Daoy (cell line): ENCODE measurements at regions not wholly inside any gene's neighbourhood (a gene's known extent, or its start where the extent isn't known, plus 50 kb on each side); places are given as distances from the start of the nearest gene placed in this dataset.

ENCODE experiments used
- DNase-seq: peaks from one replicate; pipeline ENCODE4 v3.0.0-alpha.2; 2015; ENCODE audit warnings: low read depth

- DNase-seq = no peak
These were observed 330.5 kb downstream of the FGF9 start for GRCh38 chr13:22001336-22001735.

GRCh38 chr13:22002893-22003292 lies 332.0 kb downstream of the FGF9 start:
- DNase-seq = no peak

DNA sequence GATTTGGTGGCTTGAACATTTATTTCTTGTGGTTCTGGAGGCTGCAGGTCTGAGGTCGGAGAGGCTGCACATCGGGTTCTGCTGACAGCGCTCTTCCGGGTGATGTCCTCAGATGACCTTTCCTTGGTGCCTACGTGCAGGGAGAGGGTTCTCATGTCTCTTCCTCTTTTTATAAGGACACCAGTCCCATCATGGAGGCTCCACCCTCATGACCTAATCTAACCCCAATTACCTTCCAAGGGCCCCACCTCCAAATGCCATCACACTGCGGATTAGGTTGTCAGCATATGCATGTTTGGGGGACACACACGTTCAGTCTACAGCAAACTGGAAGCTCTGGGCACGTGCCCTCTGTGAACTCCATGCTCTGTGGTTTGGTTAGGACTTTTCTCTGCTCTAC lies 338.6 kb downstream of the FGF9 start:
- DNase-seq = no peak

- no peak for DNase-seq
These were observed 339.1 kb downstream of the FGF9 start for GRCh38 chr13:22009937-22010336.

DNA sequence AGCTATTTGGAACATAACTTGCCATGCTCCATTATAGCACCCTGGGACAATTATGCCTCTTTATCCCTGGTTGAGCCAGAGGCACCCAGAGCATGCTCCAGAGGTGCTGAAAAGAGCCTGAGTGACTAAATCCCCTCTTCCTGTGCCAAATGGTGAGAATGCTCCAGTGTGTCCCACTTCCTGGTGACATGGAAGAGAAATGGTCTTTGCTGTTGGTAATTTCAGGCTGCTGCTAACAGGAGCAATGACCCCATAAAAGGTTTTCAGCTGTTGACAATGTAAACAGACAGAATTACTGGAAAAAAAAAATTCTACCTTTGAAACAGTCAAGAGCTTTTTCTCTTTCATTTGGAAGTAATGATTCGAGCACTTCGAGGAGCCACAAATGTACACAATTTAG lies 341.8 kb downstream of the FGF9 start:
- DNase-seq = peak; percentile 21

GRCh38 chr13:22014469-22014868 lies 343.6 kb downstream of the FGF9 start:
- peak; percentile 82 for DNase-seq

GRCh38 chr13:22017226-22017625 lies 346.4 kb downstream of the FGF9 start:
- no peak for DNase-seq

DNA sequence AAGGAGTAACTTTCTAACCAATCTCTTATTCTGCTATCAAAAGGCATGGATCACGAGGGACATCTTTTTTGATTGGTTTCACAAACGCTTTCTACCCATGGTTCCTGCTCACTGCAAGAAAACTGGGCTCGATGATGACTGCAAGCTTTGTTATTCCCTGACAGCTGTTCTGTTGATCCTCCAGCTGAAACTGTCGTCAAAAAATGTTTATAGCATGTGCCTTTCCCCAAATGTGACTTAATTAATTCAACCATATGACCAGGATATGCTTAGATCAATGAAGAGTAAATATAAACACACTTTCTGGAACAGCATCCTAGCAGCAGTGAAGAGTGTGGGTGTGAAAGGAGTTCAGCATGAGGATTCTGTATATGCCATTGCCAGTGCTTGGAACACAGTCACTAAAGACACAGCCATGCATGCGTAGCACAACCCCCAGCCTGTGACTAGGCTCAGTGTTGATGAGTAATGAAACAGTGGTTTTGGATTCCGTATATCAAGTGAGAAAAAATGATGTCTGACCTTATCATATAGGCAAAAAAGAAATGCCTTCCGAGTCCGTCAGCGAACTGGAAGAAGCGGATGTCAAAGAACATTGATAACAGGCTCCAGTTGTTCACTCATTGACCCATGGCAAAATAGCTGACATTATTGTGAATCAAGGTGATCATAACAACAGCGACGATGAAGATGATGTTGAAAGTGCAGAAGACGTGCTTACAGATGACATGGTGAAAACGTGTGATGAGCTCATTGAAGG lies 347.4 kb downstream of the FGF9 start:
- DNase-seq = peak; percentile 47

DNA sequence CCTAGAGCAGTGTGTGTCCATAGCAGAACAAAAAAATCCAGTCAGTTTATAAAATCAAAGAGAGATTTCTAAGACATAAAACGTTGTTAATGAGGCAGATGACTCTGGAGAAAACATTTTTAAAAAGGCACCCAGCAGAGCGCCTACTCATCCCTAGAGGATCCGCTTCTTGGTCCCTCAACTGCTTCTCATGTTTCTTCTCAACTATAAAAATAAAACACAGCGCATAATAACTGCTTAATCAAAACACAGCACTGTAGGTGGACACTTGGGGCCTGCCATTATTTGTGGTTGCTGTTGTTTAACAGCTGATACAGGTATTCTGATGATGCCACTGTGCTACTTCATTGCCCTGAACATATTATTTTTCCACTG lies 347.9 kb downstream of the FGF9 start:
- no peak for DNase-seq

GRCh38 chr13:22024381-22024994 lies 353.6 kb downstream of the FGF9 start:
- DNase-seq = no peak

DNA sequence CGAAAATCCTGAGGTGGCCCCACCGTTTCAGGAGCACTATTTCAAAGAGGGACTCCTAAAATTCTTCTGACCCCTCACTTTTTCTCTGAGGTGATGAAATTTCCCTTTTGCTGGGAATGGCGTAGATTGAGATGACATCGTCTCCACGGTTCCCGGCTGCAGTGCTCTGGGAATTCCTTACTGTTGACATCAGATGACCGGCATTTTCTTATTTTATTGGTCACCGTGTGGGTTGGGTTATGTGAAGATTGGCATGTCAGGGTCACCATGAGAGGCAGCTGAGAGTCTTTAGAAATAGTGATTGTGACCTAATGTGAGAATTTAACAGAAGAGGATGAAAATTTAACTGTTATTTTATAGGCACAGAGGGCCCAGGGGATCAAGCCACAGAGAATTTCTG lies 356.7 kb downstream of the FGF9 start:
- peak; percentile 51 for DNase-seq

- DNase-seq = no peak
These were observed 358.0 kb downstream of the FGF9 start for GRCh38 chr13:22028831-22029230.

DNA sequence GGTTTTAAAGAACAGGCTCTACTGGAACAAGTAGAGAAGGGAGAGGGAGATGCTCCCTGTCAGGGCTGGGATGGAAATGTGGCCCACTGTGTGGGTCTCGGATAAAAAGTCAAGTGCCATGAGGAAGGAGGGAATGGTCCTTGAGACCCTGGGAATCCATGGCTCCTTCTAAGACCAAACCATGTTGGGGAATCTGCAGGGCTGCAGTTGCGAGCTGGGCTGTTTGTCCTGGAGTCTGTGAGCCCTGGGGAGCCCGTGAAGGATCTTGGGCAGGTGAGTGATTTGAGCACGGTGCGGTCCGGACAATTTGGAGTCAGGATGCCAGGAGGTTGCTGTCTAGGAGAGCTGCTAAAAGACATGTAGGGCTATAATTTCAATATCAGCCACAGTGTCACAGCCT lies 359.4 kb downstream of the FGF9 start:
- no peak for DNase-seq

DNA sequence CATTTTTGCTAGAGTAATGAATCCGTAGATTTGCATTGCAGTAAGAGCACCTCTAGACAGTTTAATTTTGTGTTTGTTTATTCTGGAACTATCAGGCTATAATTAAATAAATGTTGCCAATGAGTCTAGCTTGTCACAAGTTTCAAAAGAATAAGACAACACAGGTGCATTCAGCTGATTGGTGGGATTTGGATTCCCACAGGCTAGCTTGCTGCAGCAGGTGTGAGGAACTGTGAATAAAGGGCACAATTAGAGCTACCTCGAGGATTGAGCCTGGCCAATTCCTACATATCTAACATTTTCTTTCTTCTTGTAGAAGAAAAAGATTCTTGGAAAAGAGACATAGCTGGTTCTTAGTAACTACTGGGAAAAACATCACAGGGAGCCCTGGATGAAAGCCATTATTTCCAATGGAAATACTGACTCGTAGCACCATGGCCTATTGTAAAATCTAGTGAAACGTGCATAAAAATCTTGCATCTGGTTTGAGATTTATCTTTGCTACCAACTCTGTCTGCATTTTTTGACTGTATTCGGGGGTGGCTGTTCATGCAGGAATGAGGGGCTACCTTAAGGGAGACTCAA lies 360.9 kb downstream of the FGF9 start:
- DNase-seq = no peak

DNA sequence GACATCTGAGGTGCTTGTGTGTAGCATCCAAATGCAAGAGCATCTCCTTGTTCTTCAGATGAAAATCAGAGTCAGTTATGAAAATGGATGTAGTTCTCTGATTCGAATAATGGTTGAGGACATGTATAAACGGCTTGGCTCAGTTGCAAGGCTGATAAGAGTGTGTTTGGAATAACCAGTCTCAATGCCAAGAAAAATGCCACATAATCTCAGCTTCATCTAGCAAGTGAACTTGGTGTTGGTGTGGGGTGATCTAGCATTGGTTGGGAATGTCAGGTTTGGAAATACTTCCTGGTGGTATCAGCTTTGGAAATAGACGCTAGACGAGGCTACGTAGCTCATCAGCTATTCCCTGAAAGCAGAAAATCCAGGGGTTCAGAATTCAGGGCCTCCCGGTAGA lies 362.0 kb downstream of the FGF9 start:
- DNase-seq = no peak

DNA sequence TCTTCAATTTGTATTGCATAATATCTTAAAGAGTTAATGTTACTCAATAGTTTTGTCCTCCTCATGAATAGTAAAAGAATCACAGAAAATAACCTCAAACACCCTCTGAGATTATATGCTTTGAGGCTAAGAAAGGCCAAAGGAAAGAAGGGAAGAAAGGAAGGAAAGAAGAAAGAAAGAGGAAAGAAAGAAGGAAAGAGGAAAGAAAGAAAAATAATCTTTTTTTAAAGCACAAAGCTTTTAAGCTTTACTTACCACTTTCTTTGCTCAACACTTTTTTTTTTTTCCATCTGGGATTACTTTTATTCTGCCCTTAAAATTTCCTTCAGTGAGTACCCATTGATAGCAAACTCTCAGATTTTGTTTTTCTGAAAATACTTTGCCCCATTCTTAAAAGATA lies 369.1 kb downstream of the FGF9 start:
- DNase-seq = no peak

DNA sequence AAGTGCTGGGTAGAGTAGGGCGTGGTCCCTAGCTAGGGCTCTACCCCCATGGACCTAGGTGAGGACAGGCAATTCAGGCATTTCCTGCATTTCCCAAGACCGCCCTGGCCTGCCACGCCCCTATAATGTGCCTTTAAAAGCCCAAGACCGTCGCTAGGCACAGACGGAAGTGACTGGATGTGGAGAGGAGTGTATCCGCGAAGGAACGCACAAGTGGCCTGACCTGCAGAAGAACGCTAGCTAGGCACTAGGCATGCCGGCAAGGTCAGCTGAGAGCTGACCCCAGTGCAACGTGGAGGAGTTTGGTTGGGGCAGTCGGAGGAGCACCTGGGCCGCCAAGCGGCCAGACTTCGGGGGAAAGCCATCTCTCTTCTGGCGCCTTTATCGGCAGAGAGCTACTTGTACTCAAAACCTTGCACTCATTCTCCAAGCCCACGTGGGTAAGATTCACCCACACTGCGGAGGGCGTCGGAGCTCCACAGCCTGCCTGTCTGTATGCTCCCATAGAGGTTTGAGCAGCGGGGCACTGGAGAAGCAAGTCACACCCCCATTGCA lies 370.0 kb downstream of the FGF9 start:
- DNase-seq = peak; percentile 92

- no peak for DNase-seq
These were observed 370.9 kb downstream of the FGF9 start for GRCh38 chr13:22041741-22042140.

DNA sequence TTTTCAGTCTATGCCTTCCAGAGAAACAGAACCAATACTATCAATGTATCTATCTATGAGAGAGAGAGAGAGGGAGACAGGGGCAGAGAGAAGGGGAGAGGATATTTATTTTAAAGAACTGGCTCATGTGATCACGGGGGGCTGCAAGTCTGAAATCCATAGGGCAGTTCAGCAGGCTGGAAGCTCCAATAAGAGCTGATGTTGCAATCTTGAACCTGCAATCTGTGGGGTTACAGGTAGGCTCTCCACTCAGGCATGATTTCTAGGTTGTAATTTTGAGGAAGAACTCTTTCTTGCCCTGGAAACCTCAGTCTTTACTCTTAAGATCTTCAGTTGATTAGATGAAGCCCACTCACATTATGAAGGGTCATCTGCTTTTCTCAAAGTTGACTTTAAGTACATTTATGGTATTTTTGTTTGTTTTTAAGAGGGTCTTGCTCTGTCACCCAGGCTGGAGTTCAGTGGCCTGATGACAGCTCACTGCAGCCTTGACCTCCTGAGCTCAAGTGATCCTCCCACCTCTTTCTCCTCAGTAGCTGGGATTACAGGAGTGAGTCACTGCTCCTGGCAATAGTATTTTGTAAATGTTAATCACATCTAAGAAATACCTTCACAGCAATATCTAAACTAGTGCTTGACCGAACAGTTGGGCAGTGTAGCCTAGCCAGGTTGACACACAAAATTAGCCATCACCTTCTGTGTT lies 376.4 kb downstream of the FGF9 start:
- peak; percentile 58 for DNase-seq

- DNase-seq = no peak
These were observed 376.9 kb downstream of the FGF9 start for GRCh38 chr13:22047785-22048104.

DNA sequence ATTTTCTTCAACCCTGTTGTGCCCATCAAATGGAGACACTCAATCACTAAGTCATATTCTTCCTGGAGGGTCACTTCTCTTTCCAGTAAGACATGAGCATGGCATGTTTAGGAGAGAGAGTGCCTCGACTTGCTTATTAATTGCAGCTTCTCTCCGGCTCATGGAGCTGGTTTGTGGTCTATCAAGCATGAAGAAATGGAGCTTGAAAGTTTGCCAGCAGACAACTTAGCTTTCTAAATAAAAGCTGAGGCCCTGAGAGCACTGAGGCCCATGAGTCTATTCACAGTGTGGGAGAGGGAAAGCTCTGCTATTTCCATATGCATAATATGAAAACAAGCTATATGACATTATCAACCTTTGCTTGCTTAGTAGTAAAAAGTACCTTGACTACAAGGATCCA lies 378.5 kb downstream of the FGF9 start:
- DNase-seq = peak; percentile 41

GRCh38 chr13:22050951-22051563 lies 380.2 kb downstream of the FGF9 start:
- DNase-seq = no peak
